T-cell (primary cell): ENCODE measurements at regions not wholly inside any gene's neighbourhood (a gene's known extent, or its start where the extent isn't known, plus 50 kb on each side); places are given as distances from the start of the nearest gene placed in this dataset.
"Not testable (repeated sequence)": the region's sequence is repeated elsewhere in the genome, so short reads cannot be mapped to it uniquely, and the experiment has no call there.

Source experiments
- ATAC-seq, 4 experiments: fragments of 200-7000 bp in 3 of 4; fragments of 150-1000 bp in 1 of 4; cut with Tn5 transposase; replicated peaks in 1 of 4; 1 replicate in 3 of 4; 2 replicates in 1 of 4; pipeline ENCODE4 v1.10.0; 2021; ENCODE audit warnings: moderate library complexity in 3 of 4, mild to moderate bottlenecking in 2 of 4, moderate number of reproducible peaks in 1 of 4
- CTCF ChIA-PET, 2 donors: fragments of 300-600 bp; sonication (Branson Sonifier 250); formaldehyde crosslinking; loops; one replicate each; lab custom pipeline; 2022; ENCODE audit warnings: antibody characterized with exemption in 2 of 2; lab: Charles Lee
- POLR2A ChIA-PET, 2 donors: fragments of 300-600 bp; sonication (Branson Sonifier 250); formaldehyde crosslinking; loops; one replicate each; lab custom pipeline; 2022; ENCODE audit warnings: antibody characterized with exemption in 2 of 2; lab: Charles Lee
- DNase-seq, 35 experiments: peaks; one replicate each; pipeline versions ENCODE4 v3.0.0 to v3.0.0-alpha.2; 2013 to 2023
- H3K27ac ChIP-seq: one replicate; pipeline ENCODE4 v1.5.1; 2013; ENCODE audit warnings: low read length
- H3K27me3 ChIP-seq, 2 experiments: replicated peaks in 1 of 2; 1 replicate in 1 of 2; 2 replicates in 1 of 2; pipeline versions ENCODE4 v1.6.1 to v1.7.0; 2013; ENCODE audit warnings: low read length in 1 of 2, mixed read lengths in 1 of 2; ENCODE audit not compliant: control insufficient read depth in 2 of 2, insufficient read depth in 2 of 2; ENCODE audit errors: extremely low read depth in 1 of 2
- H3K36me3 ChIP-seq, 2 donors: 1 replicate in 1 of 2; 2 replicates in 1 of 2; pipeline versions ENCODE4 v1.6.1 to v1.7.0; 2013; ENCODE audit warnings: low read length in 1 of 2; ENCODE audit not compliant: control insufficient read depth in 2 of 2, insufficient read depth in 1 of 2; ENCODE audit errors: extremely low read depth in 1 of 2
- H3K4me1 ChIP-seq, 2 experiments: 1 replicate in 1 of 2; 2 replicates in 1 of 2; pipeline versions ENCODE4 v1.6.1 to v1.7.0; 2013; ENCODE audit warnings: low read length in 2 of 2, mixed read lengths in 1 of 2; ENCODE audit not compliant: insufficient read depth in 2 of 2, control insufficient read depth in 1 of 2; ENCODE audit errors: extremely low read depth in 1 of 2
- H3K4me3 ChIP-seq, 2 donors: 1 replicate in 1 of 2; 2 replicates in 1 of 2; pipeline versions ENCODE4 v1.5.1 to v1.7.0; 2013; ENCODE audit warnings: mild to moderate bottlenecking in 2 of 2, low read length in 1 of 2, moderate library complexity in 1 of 2; ENCODE audit not compliant: control insufficient read depth in 1 of 2; ENCODE audit errors: extremely low read depth in 1 of 2
- H3K9me3 ChIP-seq: 2 replicates; pipeline ENCODE4 v1.7.0; 2013
- H3K27ac Mint-ChIP-seq, 2 donors: one replicate each; pipeline ENCODE4 v1.8.0; 2020 to 2021; ENCODE audit warnings: mild to moderate bottlenecking in 2 of 2, mixed read lengths in 2 of 2
- H3K27me3 Mint-ChIP-seq, 2 donors: one replicate each; pipeline ENCODE4 v1.8.0; 2021 to 2022; ENCODE audit warnings: mixed read lengths in 2 of 2
- H3K36me3 Mint-ChIP-seq: one replicate; pipeline ENCODE4 v1.8.0; 2021; ENCODE audit warnings: mixed read lengths
- H3K4me1 Mint-ChIP-seq, 3 donors: one replicate each; pipeline ENCODE4 v1.8.0; 2020 to 2022; ENCODE audit warnings: mixed read lengths in 3 of 3, mild to moderate bottlenecking in 1 of 3
- H3K4me3 Mint-ChIP-seq, 3 donors: one replicate each; pipeline ENCODE4 v1.8.0; 2020 to 2022; ENCODE audit warnings: mild to moderate bottlenecking in 3 of 3, mixed read lengths in 3 of 3, moderate library complexity in 3 of 3
- H3K9me3 Mint-ChIP-seq, 3 donors: one replicate each; pipeline ENCODE4 v1.8.0; 2020 to 2022; ENCODE audit warnings: mixed read lengths in 3 of 3
- WGBS: methylation state at CpG from one replicate; pipeline ENCODE4 v1.1.5; 2013; ENCODE audit warnings: missing lambda C conversion rate; ENCODE audit not compliant: insufficient coverage; 5-methylcytosine and 5-hydroxymethylcytosine counted together

- CTCF ChIA-PET: no interaction called here
- Histone ChIP-seq H3K27me3 (no peaks in the 10 kb centered on the region), H3K27ac (no peak overlapping the region), H3K4me3 (no peak overlapping the region), H3K36me3 (no peaks in the 10 kb centered on the region), H3K4me1 (no peaks in the 10 kb centered on the region), H3K9me3 (no peaks in the 10 kb centered on the region)
- POLR2A ChIA-PET: no interaction called here
- no peaks in the 10 kb centered on the region for H3K27me3 Mint-ChIP-seq
- DNase-seq (no peak), ATAC-seq (no peak)
- WGBS: 80% methylated on average over 1 of the region's 5 CpGs
- H3K4me3 Mint-ChIP-seq: no peak overlapping the region
- peaks cover 4 to 13% (median 8%) of the 10 kb centered on the region in 3 donors for H3K9me3 Mint-ChIP-seq
- H3K36me3 Mint-ChIP-seq: no peaks in the 10 kb centered on the region
- H3K27ac Mint-ChIP-seq: no peak overlapping the region
- no peaks in the 10 kb centered on the region for H3K4me1 Mint-ChIP-seq
Observed at GRCh38 chr12:17035372-17035771, 429.4 kb upstream of the LMO3 start.

DNA sequence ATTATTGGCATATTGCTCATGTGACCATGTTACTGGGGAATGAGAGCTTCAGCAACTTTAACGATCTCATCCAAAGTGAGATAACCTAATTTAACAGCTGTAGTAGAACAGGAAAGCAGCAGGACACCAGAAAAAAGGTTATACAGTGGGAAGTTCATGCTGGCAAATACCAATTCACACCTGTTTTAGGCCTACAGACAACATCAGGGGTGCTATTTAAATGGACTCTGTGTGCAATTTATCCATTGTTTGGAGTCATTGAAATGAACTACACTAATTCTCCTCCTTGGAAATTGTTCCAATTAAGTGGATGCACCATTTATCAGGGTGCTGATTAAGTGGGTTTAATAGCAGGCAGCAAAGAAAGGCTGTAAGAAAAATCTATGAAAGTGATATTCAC, 424.4 kb upstream of the LMO3 start:
- no peaks in the 10 kb centered on the region for H3K27me3 ChIP-seq
- H3K27me3 Mint-ChIP-seq: no peaks in the 10 kb centered on the region
- H3K36me3 ChIP-seq: no peaks in the 10 kb centered on the region
- ChIA-PET CTCF (no interaction called here), POLR2A (no interaction called here)
- H3K27ac ChIP-seq: no peak overlapping the region
- no CpG with 5 or more reads among the region's 1 CpG for WGBS
- H3K27ac Mint-ChIP-seq: no peak overlapping the region
- no peaks in the 10 kb centered on the region for H3K4me1 ChIP-seq
- no peaks in the 10 kb centered on the region for H3K36me3 Mint-ChIP-seq
- no peaks in the 10 kb centered on the region for H3K9me3 ChIP-seq
- H3K9me3 Mint-ChIP-seq: peaks cover 3 to 23% (median 10%) of the 10 kb centered on the region in 3 donors
- no peak for ATAC-seq
- no peak for DNase-seq
- no peak overlapping the region for H3K4me3 ChIP-seq
- no peak overlapping the region for H3K4me3 Mint-ChIP-seq
- no peaks in the 10 kb centered on the region for H3K4me1 Mint-ChIP-seq

GRCh38 chr12:17028348-17028747, 422.4 kb upstream of the LMO3 start:
- no peak for ATAC-seq
- Mint-ChIP-seq H3K9me3 (peaks cover 6 to 22% (median 8%) of the 10 kb centered on the region in 3 donors), H3K27me3 (no peaks in the 10 kb centered on the region), H3K36me3 (no peaks in the 10 kb centered on the region), H3K27ac (no peak overlapping the region), H3K4me1 (no peaks in the 10 kb centered on the region), H3K4me3 (no peak overlapping the region)
- WGBS: no CpG with 5 or more reads among the region's 4 CpGs
- POLR2A ChIA-PET: no interaction called here
- DNase-seq: no peak
- CTCF ChIA-PET: no interaction called here
- no peaks in the 10 kb centered on the region for H3K4me1 ChIP-seq
- no peak overlapping the region for H3K27ac ChIP-seq
- no peaks in the 10 kb centered on the region for H3K36me3 ChIP-seq
- no peaks in the 10 kb centered on the region for H3K27me3 ChIP-seq
- no peak overlapping the region for H3K4me3 ChIP-seq
- H3K9me3 ChIP-seq: no peaks in the 10 kb centered on the region

- CTCF ChIA-PET, H3K4me1 Mint-ChIP-seq, H3K4me3 Mint-ChIP-seq, H3K9me3 ChIP-seq, H3K27me3 ChIP-seq, DNase-seq, H3K27ac Mint-ChIP-seq, ATAC-seq, H3K27me3 Mint-ChIP-seq, H3K36me3 ChIP-seq, H3K4me1 ChIP-seq, H3K4me3 ChIP-seq, H3K27ac ChIP-seq, H3K36me3 Mint-ChIP-seq, POLR2A ChIA-PET: not testable (repeated sequence)
- WGBS: 69% methylated on average over 6 of the region's 10 CpGs
- H3K9me3 Mint-ChIP-seq: peaks cover 6 to 19% (median 11%) of the 10 kb centered on the region in 3 donors
Observed at GRCh38 chr12:17025424-17025823, 419.5 kb upstream of the LMO3 start.

GRCh38 chr12:17020765-17021164, 414.8 kb upstream of the LMO3 start:
- no peaks in the 10 kb centered on the region for H3K36me3 ChIP-seq
- no peak overlapping the region for H3K4me3 Mint-ChIP-seq
- H3K27ac ChIP-seq: no peak overlapping the region
- no peak overlapping the region for H3K4me3 ChIP-seq
- H3K27me3 ChIP-seq: no peaks in the 10 kb centered on the region
- DNase-seq (no peak), ATAC-seq (no peak)
- H3K4me1 Mint-ChIP-seq: no peaks in the 10 kb centered on the region
- H3K27me3 Mint-ChIP-seq: no peaks in the 10 kb centered on the region
- ChIA-PET POLR2A (no interaction called here), CTCF (no interaction called here)
- no peak overlapping the region for H3K27ac Mint-ChIP-seq
- H3K9me3 ChIP-seq: no peaks in the 10 kb centered on the region
- no peaks in the 10 kb centered on the region for H3K36me3 Mint-ChIP-seq
- peaks cover 4 to 15% (median 8%) of the 10 kb centered on the region in 3 donors for H3K9me3 Mint-ChIP-seq
- H3K4me1 ChIP-seq: no peaks in the 10 kb centered on the region

DNA sequence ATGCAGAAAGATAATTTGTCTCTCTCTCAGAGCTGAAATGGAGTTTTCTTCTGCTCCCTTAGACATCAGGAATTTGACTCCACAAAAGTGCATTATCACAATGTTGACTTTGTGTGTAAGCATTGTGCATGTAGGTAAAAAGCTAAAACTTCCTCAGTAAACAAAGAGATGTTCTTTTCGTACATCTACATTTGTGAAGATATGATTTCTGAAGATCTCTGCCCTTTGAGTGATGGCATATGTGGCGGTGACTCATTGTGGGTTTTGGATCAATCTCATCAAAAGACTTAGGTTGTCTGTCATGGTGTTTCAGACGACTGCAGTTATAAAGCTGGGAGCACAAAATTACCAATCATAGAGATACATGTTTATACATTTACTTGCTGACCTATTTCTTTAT, 411.4 kb upstream of the LMO3 start:
- no peak overlapping the region for H3K27ac ChIP-seq
- peaks cover 3 to 16% (median 8%) of the 10 kb centered on the region in 3 donors for H3K9me3 Mint-ChIP-seq
- no peaks in the 10 kb centered on the region for H3K27me3 ChIP-seq
- no peak overlapping the region for H3K4me3 Mint-ChIP-seq
- H3K4me3 ChIP-seq: no peak overlapping the region
- no peaks in the 10 kb centered on the region for H3K4me1 ChIP-seq
- ChIA-PET CTCF (no interaction called here), POLR2A (no interaction called here)
- WGBS: no CpG with 5 or more reads among the region's 3 CpGs
- no peaks in the 10 kb centered on the region for H3K27me3 Mint-ChIP-seq
- no peaks in the 10 kb centered on the region for H3K9me3 ChIP-seq
- no peaks in the 10 kb centered on the region for H3K4me1 Mint-ChIP-seq
- ATAC-seq (no peak), DNase-seq (no peak)
- H3K36me3 Mint-ChIP-seq: no peaks in the 10 kb centered on the region
- no peaks in the 10 kb centered on the region for H3K36me3 ChIP-seq
- H3K27ac Mint-ChIP-seq: no peak overlapping the region
